ENCODE measurements at regions not wholly inside any gene's neighbourhood (a gene's known extent, or its start where the extent isn't known, plus 50 kb on each side); places are given as distances from the start of the nearest gene placed in this dataset.

DNA sequence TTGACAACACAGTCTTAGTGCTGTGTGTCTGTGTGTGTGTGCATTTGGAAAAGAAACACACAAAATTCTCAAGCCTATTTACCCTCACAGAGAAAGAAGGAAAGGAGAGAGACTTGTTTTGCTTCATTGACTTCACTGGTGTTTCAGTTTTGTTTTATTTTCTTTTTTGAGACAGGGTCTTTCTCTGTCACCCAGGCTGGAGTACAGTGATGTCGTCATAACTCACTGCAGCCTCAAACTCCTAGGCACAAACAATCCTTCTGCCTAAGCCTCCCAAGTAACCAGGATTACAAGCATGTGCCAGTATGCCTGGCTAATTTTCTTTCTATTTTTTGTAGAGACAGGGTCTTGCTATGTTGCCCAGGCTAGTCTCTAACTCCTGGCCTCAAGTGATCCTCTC lies 636.9 kb downstream of the TAFA4 start:
- no peak for DNase-seq

DNA sequence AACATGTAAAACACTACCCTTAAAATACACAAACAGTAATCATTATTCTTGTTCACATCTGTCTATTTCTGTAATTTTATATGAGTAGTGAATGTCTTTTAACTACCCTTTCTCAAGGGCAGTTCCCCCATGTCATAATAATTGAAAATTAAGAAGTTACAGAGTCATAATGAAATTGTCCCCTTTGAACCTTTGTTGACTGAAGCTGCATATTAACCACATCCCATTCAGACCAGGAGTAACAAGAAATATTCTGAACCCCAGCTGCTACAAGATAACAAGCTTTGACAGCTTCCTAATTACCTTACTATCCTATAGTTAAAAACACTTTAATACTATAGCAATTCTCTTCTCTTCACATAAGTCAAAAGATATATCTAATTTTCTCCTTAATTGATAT lies 635.9 kb upstream of the SUCLG2 start:
- no peak for DNase-seq

DNA sequence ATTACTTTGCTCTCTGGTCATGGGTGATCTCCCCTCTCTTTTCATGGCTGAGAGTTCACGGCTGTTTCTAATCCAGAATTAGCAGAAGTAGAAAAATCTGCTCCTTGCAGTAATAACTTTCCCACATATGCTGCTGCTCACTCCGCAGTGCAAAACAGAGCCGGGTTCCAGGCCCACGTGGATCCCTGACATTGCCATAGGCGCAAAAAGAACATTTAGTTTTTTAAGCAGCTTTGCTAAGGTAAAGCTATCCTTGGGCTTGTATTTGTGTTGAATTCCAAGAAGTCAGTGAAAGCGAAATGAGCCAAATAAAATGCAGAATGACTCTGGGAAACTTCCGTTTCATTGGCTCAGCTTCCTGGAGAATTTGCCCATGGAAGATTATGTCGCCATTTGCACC lies 633.7 kb upstream of the SUCLG2 start:
- DNase-seq = no peak

DNA sequence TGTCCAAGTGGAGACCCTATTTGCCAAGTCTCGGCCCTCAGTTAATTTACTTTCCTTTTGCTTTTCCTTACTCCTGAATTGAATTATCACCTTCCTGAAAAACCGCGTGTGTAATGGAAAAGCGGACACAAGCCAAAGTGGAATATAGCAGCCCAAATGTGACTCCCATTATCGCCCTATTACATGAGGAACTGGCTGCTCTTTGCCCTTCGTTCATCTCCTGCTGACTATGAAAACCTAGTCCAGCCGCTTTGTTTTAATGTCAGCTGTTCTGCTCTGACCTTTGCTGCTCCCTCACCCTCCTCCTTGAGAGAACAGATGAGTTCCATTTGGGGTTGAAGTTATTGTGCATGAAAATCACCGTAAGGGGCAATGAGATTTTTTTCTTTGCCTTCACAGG lies 632.7 kb upstream of the SUCLG2 start:
- no peak for DNase-seq

GRCh38 chr3:68274286-68274685 lies 619.9 kb upstream of the SUCLG2 start:
- no peak for DNase-seq

DNA sequence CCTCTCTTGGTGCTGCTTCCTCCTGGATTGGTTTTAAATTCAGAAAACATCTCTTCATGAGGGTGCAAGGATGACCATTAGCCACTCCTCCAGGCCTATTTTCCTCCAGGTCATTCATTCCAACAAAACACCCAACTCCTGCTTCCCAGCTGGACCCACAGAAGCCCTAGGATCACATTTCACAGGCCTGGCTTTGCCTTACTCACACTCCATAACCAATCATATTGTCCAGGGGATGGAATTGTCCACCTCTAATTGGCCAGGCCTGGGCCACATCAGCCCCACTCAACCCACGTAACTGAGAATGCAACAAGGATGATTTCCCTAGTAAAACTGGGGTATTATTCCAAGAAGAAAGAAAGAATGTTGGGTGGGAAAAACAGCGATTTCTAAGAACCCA lies 616.7 kb upstream of the SUCLG2 start:
- DNase-seq = no peak

- peak; percentile 2 for DNase-seq
Observed at GRCh38 chr3:68256635-68257223, 602.3 kb upstream of the SUCLG2 start.

DNA sequence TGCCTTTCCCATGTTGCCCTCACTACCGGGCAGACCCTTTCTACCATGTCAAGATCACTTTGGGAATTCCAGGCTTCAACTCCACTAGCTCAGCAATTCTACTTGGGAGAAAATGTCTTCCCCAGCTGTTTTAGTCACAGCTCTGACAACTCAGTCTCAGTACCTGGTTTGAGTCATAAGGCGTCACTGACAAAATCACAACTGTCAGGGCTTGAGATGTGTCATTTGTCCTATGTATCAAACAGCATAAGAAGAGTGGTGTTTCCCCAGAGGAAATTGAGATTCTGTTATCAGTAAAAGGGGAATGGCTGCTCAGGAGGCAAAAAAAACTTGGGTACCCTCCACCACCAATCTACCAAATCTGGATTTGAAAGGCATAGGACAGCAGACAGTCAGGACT lies 594.9 kb upstream of the SUCLG2 start:
- no peak for DNase-seq

- DNase-seq = no peak
Observed at GRCh38 chr3:68242606-68243005, 588.2 kb upstream of the SUCLG2 start.

- no peak for DNase-seq
Observed at GRCh38 chr3:68239542-68239941, 585.1 kb upstream of the SUCLG2 start.

- no peak for DNase-seq
Observed at GRCh38 chr3:68234076-68234780, 579.8 kb upstream of the SUCLG2 start.

DNA sequence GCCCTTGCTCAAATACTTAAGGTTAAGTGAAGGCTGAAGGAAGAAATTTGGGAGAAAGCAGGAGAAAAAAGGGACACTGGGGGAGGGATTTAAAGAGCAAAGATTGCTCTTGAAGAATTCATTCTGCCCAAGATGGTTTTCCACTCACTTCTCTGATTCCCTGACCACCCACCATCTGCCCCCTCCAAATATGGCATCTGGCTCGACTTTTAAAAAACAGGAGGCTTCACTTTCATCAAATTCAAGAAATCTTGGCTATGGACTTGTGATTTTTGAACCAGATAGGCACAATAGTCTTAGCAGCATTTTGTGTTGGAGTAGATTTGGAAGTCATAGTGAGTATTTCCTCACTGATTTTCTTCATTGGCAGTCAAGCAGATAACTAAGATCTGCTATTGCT lies 574.4 kb upstream of the SUCLG2 start:
- no peak for DNase-seq

- DNase-seq = no peak
Observed at GRCh38 chr3:68220832-68221231, 566.4 kb upstream of the SUCLG2 start.

DNA sequence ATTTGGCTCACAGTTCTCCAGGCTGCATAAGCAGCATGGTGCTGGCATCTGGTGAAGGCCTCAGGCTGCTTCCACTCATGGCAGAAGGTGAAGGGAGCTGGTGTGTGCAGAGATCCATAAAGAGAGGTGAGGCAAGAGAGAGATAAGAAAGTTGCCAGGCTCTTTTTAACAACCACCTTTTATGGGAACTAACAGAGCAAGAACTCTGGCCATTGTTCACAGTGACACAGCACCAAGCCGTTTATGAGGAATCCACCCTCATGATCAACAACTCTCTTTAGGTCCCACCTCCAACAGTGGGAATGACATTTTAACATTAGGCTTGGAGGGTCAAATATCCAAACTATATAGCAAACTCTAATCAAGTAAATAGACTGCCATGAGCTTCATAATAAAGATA lies 557.2 kb upstream of the SUCLG2 start:
- DNase-seq = no peak

DNA sequence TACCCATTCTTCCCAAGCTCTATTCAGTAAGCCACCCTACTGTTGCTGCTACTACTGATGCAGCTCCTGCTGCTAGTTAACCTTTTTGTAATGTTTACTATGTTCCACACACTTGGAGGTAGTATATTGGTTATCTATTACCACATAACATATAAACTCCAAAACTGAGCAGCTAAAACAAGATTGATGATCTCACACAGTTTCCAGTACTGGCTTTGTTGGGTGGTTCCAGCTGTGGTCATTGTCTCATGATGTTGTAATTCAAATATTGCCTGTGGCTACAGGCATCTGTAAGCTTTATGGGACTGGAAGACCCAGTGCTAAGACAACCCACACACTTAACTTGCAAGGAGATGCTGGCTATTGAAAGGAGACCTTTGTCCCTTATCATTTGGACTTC lies 556.2 kb upstream of the SUCLG2 start:
- no peak for DNase-seq

GRCh38 chr3:68207327-68207726 lies 552.9 kb upstream of the SUCLG2 start:
- no peak for DNase-seq

GRCh38 chr3:68206524-68207117 lies 552.2 kb upstream of the SUCLG2 start:
- no peak for DNase-seq

DNA sequence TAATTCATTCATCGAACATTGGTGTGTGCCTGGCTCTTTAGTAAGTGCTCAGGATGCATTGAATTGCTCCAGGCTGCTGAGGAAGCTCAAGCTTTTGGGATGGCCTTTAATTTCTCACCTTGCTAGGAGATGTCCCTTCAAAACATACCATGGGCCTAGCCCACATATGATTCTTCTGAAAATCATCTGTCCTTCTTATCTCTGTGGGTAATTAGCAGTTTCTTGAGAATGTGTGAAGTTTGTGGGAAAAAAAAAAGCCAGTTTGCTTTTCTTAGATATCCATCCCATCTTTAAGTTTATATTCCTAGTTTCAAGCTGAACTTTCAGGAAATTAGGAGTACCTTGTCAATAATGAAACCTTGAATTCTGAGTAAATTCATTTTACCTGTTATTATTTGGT lies 532.3 kb upstream of the SUCLG2 start:
- no peak for DNase-seq

DNA sequence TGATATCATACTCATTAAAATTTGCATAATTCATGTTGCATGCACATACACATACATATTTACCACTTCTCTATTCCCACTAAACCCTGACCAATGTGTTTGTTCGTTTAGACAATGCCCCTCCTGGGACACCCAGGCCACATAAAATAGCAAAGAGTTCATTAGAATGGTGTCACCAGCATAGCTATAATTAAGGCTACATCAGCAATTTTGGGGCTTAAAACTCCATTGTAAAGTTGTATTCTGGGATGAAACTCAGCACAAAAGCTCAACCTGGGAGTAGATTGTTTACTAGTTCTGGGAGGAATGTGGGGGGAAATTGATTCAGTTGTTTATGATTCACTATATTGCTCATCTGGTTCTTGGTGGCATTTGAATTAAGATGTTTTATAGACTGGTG lies 522.2 kb upstream of the SUCLG2 start:
- DNase-seq = no peak

DNA sequence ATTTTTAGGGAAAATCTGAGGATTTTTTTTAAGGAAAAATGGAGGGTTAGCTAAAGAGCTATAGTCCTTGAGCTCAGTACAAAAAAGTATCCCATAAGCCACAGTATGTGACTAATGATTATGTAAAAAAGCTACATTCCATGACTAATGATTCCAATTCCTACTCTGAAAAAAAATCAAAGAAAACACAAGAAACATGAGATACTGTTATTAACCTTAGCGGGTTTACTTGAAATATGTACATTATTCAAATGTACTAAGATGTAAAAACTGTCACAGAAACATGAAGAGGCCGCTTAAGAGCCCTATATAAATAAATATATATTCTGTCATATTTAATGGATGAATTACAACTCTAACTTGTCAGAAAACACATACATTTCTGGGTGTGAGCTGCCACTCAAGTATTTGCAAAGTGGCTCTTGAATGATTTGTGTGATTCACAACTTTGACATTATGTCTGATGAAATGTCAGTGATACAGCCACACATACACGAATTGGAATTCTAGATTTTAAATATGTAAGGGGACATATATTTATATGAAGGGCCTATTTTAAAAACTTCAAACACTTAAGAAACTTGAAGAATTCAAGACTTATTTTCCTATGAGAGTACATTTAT lies 518.7 kb upstream of the SUCLG2 start:
- no peak for DNase-seq

DNA sequence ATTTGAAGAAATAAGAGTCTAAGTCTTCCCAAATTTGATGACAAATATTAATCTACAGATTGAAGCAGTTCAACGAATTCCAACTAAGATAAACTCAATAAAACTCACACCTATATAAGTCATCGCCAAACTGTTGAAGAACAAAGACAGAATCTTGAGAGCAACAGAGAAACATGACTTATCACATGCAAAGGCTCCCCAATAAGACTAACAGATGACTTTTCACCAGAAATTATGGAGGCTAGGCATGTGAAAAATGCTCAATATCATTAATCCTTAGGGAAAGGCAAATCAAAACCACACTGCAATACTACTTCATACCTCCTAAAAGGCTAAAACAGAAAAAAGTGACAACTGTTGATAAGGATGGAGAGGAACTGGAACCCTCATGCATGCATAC lies 517.6 kb upstream of the SUCLG2 start:
- no peak for DNase-seq

DNA sequence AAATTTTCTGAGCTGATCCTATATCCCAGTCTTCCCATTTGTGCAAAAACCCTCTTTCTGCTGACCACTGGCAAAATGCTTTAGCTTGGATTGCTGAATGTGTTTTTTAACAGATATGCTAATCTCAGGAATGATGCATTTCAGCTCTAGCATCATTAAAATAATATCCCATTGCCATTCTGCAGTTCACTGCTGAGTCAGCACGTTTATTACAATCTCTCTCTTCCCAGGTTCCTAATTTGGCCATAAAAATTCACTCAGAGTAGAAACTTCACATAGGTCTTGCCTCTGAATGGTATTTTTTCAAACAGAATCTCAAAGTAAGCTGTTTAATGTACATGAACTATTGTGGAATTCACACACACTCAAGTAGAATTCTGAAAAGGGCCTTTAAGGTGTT lies 509.6 kb upstream of the SUCLG2 start:
- no peak for DNase-seq

DNA sequence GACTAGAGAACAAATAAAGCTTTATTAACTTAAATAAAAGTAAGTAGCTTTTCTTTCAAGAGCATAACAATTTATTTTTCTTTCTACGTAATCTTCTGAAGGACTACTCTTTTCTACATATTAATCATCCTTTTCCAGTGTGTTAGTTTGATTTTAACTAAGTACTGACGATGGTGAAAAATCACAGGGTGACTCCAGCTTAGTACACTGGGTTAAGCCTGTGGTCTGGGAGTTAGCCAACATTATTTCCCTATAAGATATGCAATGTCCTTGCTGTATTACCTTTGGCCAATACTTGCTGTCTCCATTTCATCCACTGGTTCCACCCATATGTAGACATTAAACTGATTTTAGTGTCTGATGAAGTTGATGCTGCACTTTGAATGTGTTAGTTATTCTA lies 508.6 kb upstream of the SUCLG2 start:
- no peak for DNase-seq

DNA sequence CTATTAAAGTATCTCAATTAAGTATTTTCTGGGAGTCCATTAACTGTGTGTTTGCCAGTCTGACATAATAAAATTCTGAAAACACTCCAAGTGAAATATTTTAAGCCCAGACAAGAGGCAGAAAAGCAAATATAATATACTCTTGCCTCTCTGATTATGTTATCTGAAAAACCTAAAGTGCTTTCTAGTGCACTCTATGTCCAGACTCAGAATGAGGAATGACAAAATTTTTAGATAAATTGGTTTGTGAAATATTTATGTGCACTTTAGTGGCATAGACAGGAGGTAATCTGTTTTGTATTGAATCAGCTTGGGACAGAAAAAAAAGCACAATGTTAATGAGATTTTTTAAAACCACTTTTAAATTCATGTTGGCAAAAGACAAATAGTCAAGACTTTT lies 508.2 kb upstream of the SUCLG2 start:
- DNase-seq = no peak

All from T-helper 9 cell (primary cell).